ENCODE measurements at regions not wholly inside any gene's neighbourhood (a gene's known extent, or its start where the extent isn't known, plus 50 kb on each side); places are given as distances from the start of the nearest gene placed in this dataset.

DNA sequence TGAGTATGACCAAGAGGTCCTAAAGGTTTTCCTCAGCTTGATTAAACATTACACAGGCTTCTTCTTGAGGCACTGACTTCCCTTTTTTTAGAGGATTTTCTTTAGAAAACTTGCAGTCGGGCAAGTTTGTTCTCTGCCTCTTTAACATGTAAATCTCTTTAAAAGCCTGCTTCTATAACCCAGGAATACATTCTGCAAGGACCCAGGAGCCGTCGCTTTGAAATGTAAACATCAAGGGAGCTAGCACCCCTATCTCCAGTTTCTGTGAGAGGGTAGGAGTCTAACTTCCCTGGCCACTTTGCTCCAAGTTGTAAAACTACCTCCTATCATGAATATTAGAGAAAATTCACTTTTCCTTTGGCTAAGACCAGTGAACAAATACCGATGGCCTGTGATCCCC lies 201.5 kb upstream of the CPHXL start:
- ATAC-seq (no peak), DNase-seq (no peak)
- intact Hi-C loops (cut with DNase I) = no loop called here
- Histone ChIP-seq H3K4me3 (no peak overlapping the region), H3K36me3 (replicated peaks in 1 of 2; ENCODE audit: insufficient read depth in 1 of 2, low read depth in 2 of 2) (no peaks in the 10 kb centered on the region), H3K27ac (no peak overlapping the region), H3K27me3 (no peaks in the 10 kb centered on the region), H3K4me1 (no peaks in the 10 kb centered on the region), H3K9me3 (no peaks in the 10 kb centered on the region)
- 40 to 74% methylated on average over 4 of the region's 4 CpGs for WGBS, 2 donors
- TF ChIP-seq POLR2A (IDR thresholded peaks at IDR 0.05) = no peak
- TF ChIP-seq, protein P1, sequence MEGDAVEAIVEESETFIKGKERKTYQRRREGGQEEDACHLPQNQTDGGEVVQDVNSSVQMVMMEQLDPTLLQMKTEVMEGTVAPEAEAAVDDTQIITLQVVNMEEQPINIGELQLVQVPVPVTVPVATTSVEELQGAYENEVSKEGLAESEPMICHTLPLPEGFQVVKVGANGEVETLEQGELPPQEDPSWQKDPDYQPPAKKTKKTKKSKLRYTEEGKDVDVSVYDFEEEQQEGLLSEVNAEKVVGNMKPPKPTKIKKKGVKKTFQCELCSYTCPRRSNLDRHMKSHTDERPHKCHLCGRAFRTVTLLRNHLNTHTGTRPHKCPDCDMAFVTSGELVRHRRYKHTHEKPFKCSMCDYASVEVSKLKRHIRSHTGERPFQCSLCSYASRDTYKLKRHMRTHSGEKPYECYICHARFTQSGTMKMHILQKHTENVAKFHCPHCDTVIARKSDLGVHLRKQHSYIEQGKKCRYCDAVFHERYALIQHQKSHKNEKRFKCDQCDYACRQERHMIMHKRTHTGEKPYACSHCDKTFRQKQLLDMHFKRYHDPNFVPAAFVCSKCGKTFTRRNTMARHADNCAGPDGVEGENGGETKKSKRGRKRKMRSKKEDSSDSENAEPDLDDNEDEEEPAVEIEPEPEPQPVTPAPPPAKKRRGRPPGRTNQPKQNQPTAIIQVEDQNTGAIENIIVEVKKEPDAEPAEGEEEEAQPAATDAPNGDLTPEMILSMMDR (IDR thresholded peaks at IDR 0.05) = no peak

DNA sequence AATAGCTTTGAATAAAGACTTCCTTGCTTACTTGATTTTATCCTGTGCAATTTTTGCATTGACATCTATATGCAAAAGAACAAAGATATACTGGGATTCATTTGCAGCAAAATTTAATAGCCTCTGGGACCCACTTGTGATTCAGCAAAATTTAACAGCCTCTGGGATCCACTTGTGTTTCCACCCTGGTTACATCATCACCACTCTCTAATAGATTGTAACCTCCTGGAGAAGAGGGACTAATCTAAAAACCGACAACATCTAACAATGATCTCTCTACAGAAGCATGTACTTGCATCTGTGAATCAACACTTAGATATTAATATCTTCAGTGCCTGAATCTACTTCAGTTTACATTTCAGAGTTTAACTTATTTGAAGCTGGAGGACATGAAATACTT lies 202.0 kb upstream of the CPHXL start:
- Histone ChIP-seq H3K36me3 (replicated peaks in 1 of 2; ENCODE audit: insufficient read depth in 1 of 2, low read depth in 2 of 2) (no peaks in the 10 kb centered on the region), H3K4me3 (no peak overlapping the region), H3K27ac (no peak overlapping the region), H3K9me3 (no peaks in the 10 kb centered on the region), H3K27me3 (no peaks in the 10 kb centered on the region), H3K4me1 (no peaks in the 10 kb centered on the region)
- 81 to 91% methylated on average over 1 of the region's 1 CpG for WGBS, 2 donors
- ATAC-seq (no peak), DNase-seq (no peak)
- intact Hi-C loops (cut with DNase I) = no loop called here
- no peak for TF ChIP-seq POLR2A (IDR thresholded peaks at IDR 0.05)
- TF ChIP-seq, protein P1 (IDR thresholded peaks at IDR 0.05) = no peak

DNA sequence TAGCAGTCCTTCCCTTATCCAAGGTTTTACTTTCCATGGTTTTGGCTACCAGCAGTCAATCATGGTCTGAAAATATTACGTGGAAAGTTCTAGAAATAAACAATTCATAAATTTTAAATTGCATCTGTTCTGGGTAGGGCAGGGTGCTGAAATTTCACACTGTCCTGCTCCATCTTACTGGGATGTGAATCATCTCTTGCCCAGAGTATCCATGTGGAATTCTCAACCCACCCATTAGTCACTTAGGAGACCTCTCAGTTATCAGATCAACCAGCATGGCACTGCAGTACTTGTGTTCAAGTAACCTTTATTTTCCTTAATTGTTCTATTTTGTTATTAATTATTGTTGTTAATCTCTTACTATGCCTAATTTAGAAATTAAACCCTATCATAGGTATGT lies 202.8 kb upstream of the CPHXL start:
- TF ChIP-seq, protein P1 (IDR thresholded peaks at IDR 0.05) = no peak
- TF ChIP-seq POLR2A (IDR thresholded peaks at IDR 0.05) = no peak
- H3K4me3 ChIP-seq = no peak overlapping the region
- H3K9me3 ChIP-seq = no peaks in the 10 kb centered on the region
- no peaks in the 10 kb centered on the region for H3K4me1 ChIP-seq
- H3K27ac ChIP-seq = no peak overlapping the region
- ATAC-seq (no peak), DNase-seq (no peak)
- H3K27me3 ChIP-seq = no peaks in the 10 kb centered on the region
- intact Hi-C loops (cut with DNase I) = no loop called here
- WGBS, 2 donors = 88 to 90% methylated on average over 1 of the region's 1 CpG
- no peaks in the 10 kb centered on the region for H3K36me3 ChIP-seq (replicated peaks in 1 of 2; ENCODE audit: insufficient read depth in 1 of 2, low read depth in 2 of 2)

DNA sequence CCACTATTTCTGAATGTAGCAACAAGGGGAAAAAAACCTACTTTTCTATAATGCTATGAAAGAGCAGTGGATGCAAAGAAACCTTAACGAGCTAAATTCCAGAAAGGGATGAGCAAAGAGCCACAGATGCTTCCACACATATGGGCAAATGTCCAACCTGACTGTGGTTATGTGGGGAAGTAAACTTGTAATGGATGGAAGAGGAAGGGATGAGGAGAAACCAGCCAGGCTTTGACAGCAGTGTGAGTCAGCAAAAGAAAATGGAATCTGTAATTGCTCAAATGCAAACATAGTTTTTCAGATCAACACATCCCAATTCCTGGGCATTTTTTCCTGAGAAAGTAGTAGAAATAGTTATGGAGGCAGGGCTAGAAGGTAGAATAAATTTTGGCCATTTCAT lies 204.8 kb upstream of the CPHXL start:
- H3K9me3 ChIP-seq = no peaks in the 10 kb centered on the region
- intact Hi-C loops (cut with DNase I) = no loop called here

DNA sequence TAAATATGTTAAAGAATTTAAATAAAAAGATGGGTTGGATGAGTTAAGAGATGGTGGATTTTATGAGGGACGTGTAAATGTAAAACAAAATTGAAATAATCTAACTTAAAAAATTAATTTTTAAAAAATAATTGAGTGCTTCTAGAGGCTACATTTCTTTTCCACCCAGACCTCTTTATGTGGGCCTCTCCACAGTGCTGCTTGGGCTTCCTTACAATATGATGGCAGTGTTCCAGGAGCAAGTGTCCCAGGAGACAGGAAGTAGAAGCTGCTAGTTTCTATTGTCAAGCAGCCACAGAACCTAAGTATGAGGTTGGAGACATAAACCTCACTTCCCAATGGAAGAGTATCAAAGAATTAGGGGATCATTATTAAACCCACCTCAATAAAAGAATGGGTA lies 205.7 kb upstream of the CPHXL start:
- intact Hi-C loops (cut with DNase I) = no loop called here
- no peak overlapping the region for H3K27ac ChIP-seq
- H3K36me3 ChIP-seq (replicated peaks in 1 of 2; ENCODE audit: insufficient read depth in 1 of 2, low read depth in 2 of 2) = no peaks in the 10 kb centered on the region
- no peak overlapping the region for H3K4me3 ChIP-seq
- 97 to 98% methylated on average over 1 of the region's 1 CpG for WGBS, 2 donors
- H3K9me3 ChIP-seq = no peaks in the 10 kb centered on the region
- DNase-seq (no peak), ATAC-seq (no peak)
- H3K27me3 ChIP-seq = no peaks in the 10 kb centered on the region
- TF ChIP-seq POLR2A (IDR thresholded peaks at IDR 0.05) = no peak
- TF ChIP-seq, protein P1 (IDR thresholded peaks at IDR 0.05) = no peak
- H3K4me1 ChIP-seq = no peaks in the 10 kb centered on the region

More for the DNA sequence above, 204.8 kb upstream of the CPHXL start:
- TF ChIP-seq POLR2A (IDR thresholded peaks at IDR 0.05) = no peak
- TF ChIP-seq, protein P1 (IDR thresholded peaks at IDR 0.05) = no peak
- DNase-seq = no peak
- WGBS, 2 donors = 56 to 76% methylated on average over 1 of the region's 1 CpG
- ATAC-seq = no peak
- Histone ChIP-seq H3K27ac (no peak overlapping the region), H3K4me1 (no peaks in the 10 kb centered on the region), H3K27me3 (no peaks in the 10 kb centered on the region), H3K4me3 (no peak overlapping the region), H3K36me3 (replicated peaks in 1 of 2; ENCODE audit: insufficient read depth in 1 of 2, low read depth in 2 of 2) (no peaks in the 10 kb centered on the region)

Data from body of pancreas (tissue), 4 donors.